ENCODE measurements at regions not wholly inside any gene's neighbourhood (a gene's known extent, or its start where the extent isn't known, plus 50 kb on each side); places are given as distances from the start of the nearest gene placed in this dataset.

- no peak for DNase-seq (ENCODE audit: low read depth)
These were observed 61.2 kb upstream of the RPH3AL start for GRCh38 chr17:413706-414380.

- no peak for DNase-seq (ENCODE audit: low read depth)
These were observed 60.4 kb upstream of the RPH3AL start for GRCh38 chr17:413016-413350.

GRCh38 chr17:412211-413015 lies 59.8 kb upstream of the RPH3AL start:
- peak; percentile 49 for DNase-seq (ENCODE audit: low read depth)

DNA sequence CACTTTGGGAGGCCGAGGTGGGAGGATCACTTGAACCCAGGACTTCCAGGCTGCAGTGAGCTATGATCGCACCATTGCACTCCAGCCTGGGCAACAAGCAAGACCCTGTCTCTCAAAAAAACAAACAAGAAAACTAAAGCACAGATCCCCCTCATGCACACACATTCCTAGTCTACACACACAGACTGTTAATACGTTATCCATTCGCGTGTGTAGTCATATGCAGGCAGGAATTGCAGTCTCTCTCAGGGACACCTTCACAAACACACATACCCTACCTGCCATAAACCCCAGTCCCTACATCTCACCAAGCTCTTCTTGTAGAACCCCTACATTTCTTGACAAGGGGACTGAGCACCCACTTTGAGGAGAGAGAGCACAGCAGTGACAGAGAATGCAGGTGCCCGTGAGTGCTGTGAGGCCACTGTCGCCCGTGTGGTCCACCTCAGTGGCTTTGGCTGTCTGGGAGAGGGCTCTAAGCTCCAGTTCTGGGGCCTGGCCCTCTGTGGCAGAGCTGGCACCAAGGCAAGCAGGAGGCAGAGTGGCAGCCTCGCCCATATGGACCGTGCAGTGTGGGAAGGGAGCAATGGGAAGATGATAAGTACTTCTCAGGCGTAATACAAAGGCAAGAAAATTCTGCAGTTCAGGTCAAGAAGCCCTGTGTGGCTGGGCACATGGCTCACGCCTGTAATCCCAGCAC lies 59.0 kb upstream of the RPH3AL start:
- no peak for DNase-seq (ENCODE audit: low read depth)

DNA sequence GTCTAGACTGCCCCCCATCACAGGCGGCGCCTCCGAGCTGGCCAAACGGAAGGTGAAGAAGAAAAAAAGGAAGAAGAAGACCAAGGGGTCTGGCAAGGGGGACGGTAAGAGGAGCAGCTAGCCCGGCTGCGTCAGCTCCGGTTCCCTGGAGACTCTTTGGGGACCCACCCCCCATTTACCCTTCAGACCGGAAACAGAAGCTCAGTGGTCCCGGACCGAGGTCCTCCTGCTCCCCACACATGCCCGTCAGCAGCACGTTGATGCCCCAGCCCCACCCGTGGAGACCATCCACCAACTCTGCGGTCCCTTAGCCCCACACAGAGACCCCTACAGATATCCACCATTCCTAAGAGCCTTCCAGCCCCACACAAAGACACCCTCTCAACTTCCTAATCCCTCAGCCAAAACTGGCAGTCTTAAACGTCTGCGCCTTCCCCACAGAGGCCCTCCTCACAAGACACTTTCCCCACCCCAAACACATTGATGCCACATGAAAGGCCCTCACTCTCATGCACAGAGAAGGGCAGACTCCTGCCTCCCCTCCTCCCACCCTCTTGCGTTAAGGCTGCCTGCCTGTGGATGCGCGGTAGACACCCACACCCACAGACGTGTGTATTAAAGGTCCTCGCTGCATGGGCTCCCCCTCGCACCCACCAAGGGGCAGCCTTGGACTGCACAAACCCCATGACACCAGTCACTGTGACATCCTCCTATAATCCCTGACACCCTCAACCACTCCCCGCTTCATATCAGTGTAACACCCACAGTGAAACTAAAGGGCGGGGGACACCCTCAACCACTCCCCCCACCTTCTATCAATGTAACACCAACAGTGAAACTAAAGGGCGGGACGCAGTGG lies 58.2 kb upstream of the RPH3AL start:
- DNase-seq (ENCODE audit: low read depth): no peak

DNA sequence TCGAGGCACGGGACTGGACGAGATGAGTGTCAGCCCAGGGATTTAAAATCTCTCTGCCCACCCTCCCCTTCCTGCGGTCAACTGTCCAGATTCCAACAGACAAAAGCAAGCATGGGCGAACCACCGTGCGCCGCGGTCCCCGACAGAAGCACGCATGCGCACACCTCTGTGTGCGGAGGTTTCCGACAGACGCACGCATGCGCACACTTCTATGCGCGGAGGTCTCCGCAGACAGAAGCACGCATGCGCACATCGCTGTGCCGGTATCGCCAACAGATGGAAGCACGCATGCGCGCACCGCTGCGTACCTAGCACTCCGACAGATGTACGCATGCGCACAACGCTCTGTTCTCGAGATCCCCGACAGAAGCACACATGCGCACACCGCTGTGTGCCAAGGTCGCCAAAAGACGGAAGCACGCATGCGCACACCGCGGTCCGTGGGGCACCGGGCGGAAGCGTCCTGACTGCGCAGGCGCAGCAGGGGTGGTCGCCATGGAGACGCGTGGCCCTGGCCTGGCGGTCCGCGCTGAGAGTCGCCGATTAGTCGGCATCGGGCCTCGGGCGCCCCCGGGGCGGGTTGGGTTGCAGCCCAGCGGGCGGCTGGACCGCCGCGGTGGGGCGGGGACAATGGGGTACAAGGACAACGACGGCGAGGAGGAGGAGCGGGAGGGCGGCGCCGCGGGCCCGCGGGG lies 57.4 kb upstream of the RPH3AL start:
- DNase-seq (ENCODE audit: low read depth): peak; percentile 98

- DNase-seq (ENCODE audit: low read depth): no peak
These were observed 56.8 kb upstream of the RPH3AL start for GRCh38 chr17:409308-409847.

GRCh38 chr17:404703-405102 lies 52.1 kb upstream of the RPH3AL start:
- DNase-seq (ENCODE audit: low read depth): no peak

All from LHCN-M2 (cell line).